IPS-18c (cell line): ENCODE measurements at regions not wholly inside any gene's neighbourhood (a gene's known extent, or its start where the extent isn't known, plus 50 kb on each side); places are given as distances from the start of the nearest gene placed in this dataset.
"Not testable (repeated sequence)": the region's sequence is repeated elsewhere in the genome, so short reads cannot be mapped to it uniquely, and the experiment has no call there.

Experiments used
- H3K4me3 ChIP-seq: 2 replicates; pipeline ENCODE4 v1.7.0; 2013; ENCODE audit warnings: low read depth, mild to moderate bottlenecking, low read length, moderate library complexity; ENCODE audit not compliant: insufficient read depth
- H3K9me3 ChIP-seq: one replicate; pipeline ENCODE4 v1.6.1; 2013; ENCODE audit warnings: mild to moderate bottlenecking, low read length, moderate library complexity; ENCODE audit not compliant: control insufficient read depth, insufficient read depth

DNA sequence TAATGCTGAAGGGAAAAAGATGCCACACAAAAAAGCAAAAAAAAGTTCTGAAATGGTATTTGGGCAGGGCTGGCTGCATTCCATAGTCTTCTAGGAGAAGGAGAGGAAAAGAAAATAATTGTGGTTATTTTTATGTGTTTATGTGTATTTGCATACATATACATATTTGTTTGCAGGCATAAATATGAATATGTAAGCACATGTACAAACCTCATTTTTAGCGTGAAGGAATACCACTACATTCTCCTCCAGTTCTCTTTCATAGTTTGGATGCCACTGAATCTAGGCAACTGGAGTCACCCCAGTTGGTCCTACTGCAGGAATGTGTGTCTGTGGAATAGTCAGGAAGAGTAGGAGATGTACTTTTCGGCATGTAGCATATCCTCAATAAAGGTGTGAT is 181.1 kb downstream of the YTHDC2 start:
- H3K9me3 ChIP-seq: peaks cover 6% of the 10 kb centered on the region
- H3K4me3 ChIP-seq: no peak overlapping the region

DNA sequence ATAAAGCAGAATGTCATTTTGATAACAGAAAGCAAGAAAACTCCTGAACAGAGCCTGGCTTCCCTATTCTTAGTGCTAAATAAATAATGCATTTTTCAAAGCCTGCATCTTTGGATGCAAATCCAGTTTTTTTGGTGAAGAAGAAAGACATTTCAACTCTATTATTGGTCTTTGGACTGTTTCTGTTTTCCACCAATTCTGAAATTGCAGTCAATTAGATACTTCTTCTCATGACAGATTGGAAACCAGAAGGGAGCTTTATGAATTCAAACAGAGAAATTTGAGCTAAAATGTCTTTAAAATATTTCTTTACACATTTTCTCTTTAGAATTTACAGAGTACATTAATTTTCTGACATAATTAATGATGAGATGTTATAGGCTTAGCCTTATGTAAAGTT is 189.8 kb downstream of the YTHDC2 start:
- H3K9me3 ChIP-seq: peaks cover 14% of the 10 kb centered on the region
- no peak overlapping the region for H3K4me3 ChIP-seq

DNA sequence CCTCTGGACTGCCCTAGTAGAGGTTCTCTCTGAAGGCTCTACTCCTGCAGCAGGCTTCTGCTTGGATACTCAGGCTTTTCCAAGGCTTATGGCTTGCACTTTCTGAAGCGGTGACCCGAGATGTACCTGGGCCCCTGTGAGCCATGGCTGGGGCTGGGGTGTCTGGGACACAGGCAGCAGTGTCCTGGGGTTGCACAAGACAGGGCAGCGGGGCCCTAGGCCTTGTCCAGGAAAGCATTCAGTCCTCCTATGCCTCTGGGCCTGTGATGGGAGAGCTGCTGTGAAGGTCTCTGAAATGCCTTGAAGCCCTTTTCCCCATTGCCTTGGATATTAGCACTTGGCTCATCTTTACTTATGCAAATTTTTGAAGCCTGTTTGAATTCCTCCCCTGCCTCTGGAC is 192.2 kb downstream of the YTHDC2 start:
- no peak overlapping the region; the same call in 1 of the 2 replicates for H3K4me3 ChIP-seq
- H3K9me3 ChIP-seq: peaks cover 10% of the 10 kb centered on the region

DNA sequence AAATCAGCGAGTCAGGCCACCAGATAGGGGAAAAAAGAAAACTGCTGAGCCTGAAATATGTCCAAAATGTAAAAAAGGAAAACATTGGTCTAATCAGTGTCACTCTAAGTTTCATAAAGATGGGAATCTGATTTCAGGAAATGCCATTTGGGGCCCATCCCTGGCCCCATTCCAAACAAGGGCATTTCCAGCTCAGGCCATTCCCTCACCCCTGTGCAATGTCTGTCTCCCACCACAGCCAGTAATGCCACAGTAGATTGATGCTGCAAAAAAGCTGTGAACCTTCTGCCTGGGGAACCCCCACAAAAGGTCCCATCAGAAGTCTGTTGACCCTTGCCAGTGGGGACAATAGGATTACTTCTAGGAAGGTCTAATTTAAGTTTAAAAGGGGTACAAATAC is 199.6 kb downstream of the YTHDC2 start:
- Histone ChIP-seq H3K4me3 (no peak overlapping the region), H3K9me3 (no peaks in the 10 kb centered on the region)

DNA sequence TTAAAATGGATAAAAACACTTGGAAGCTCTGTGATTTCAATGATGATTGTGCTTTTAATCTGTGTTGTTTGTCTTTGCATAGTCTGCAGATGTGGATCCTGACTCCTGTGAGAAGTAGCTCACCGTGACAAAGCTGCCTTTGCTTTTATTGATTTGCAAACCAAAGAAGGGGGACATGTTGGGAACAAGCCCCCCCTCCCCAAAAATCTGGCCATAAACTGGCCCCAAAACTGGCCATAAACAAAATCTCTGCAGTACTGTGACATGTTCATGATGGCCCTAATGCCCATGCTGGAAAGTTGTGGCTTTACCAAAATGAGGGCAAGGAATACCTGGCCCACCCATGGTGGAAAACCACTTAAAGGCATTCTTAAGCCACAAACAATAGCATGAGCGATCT is 202.4 kb downstream of the YTHDC2 start:
- not testable (repeated sequence) for H3K4me3 ChIP-seq, H3K9me3 ChIP-seq

DNA sequence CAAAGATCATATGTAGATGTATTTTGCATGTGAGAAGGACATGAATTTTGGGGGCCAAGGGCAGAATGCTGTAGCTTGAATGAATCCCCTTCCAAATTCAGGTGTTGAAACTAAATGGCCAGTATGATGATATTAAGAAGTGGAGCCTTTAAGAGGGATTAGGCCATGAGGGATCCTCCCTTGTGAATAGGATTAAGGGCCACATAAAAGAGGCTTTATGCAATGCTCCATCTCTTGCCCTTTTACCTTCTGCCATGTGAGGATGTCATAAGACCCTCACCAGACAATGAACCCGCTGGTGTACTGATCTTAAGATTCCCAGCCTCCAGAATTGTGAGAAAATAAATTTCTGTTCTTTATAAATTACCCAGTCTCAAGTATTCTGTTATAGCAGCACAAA is 206.1 kb downstream of the YTHDC2 start:
- Histone ChIP-seq H3K9me3 (no peaks in the 10 kb centered on the region), H3K4me3 (no peak overlapping the region)

DNA sequence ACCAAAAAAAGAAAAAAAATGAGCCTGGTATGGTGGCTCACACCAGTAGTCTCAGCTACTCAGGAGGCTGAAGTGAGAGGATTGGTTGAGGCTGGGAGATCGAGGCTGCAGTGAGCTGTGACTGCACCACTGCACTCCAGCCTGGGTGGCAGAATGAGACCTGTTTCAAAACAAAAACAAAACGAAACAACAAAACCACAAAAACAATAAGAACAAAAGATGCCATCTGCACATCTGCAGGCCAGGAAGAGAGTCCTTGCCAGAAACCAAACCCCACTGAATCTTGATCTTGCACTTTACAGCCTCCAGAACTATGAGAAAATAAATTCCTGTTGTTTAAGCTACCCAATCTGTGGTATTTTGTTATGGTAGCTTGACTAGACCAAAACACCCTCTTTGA is 207.7 kb downstream of the YTHDC2 start:
- no peaks in the 10 kb centered on the region for H3K9me3 ChIP-seq
- H3K4me3 ChIP-seq: no peak overlapping the region

DNA sequence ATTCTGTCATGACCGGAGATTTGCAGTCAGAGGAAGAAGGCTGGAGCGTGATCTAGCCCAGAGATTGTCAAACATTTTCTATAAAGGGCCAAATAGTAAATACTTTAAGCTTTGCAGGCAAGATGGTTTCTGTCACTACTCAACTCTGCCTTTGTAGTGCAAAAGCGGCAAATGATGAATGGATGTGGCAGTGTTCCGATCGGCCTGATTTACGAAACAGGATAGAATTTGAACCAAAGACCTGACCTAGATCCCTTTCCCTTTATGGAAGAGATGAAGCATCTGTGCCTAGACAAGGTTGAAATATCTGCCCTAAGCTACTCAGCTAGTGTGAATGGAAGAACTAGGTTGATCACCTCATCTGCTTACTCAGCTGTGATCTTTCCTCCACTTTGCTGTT is 209.5 kb downstream of the YTHDC2 start:
- Histone ChIP-seq H3K4me3 (no peak overlapping the region), H3K9me3 (no peaks in the 10 kb centered on the region)

DNA sequence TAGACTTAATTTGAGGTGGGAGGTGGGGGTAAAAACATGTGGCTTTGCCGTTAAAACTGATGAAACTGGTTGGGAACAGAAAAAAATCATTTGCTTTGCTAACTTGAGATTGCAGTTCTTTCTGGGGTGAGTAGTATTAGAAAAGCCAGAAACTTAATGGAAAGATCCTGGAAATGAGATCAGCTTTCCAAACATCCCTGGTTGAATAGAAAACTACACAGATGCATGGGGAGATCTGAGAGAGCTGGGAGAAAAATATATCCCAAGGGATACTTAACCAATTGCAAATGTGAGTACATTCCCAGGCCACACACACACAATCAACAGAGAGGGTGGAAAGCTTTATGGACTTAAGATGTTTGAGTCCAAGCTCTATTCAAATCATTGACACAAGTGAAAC is 222.3 kb downstream of the YTHDC2 start:
- Histone ChIP-seq H3K9me3 (no peaks in the 10 kb centered on the region), H3K4me3 (no peak overlapping the region)

DNA sequence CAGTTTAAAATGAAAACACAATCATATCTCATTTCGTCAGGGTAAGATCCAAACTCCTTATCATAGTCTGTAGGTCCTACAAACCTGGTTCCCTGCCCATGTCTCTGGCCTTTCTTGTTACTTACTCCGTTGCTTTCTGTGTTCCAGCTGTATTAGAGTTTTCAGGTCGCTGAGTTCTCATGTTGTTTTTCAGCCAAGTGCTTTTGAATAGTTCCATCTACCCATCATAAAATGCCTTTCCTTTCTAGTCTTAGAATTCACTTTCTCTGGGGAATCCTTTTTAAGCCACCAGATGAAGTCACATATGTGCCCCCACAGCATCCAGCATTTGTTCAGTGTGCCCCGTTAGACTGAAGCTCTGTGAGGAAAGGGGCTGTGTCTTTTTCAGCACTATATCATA is 228.7 kb downstream of the YTHDC2 start:
- no peak overlapping the region for H3K4me3 ChIP-seq
- H3K9me3 ChIP-seq: no peaks in the 10 kb centered on the region

DNA sequence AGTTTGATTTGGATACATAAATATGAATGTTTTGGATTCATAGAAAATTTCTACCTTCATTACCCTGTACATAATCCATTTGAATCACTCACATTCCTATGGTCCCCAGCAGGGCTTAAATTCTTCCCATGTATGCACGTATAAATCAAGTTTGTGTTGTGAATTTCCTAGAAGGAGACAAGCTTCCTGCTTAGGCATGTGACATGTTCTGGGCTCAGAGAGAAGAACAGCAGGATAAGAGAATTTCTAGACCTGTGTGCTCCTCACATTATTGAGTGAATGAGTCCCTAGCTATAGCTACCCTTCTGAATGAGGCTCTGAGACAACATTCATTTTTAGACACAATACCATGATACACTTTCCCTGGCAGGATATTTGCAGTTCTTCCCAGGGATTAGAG is 229.1 kb downstream of the YTHDC2 start:
- Histone ChIP-seq H3K4me3 (no peak overlapping the region), H3K9me3 (no peaks in the 10 kb centered on the region)

DNA sequence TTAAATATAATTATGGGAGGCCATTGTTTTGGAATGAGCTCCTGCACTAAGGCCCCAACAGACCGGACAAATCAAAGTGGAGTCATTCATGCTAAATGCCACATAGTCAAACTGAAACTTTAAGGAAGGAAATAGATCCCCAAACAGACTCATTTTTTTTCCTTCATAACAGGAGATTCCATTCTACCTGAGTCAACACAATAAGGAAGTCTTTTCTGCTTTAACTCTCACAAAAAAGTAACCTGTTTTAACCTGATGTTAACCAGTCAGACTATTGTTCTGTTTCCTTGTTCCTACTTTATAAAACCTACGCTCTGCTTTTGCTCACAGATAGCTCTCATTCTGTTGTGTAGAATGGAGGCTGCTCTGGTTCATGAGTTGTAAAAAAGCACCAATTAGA is 234.9 kb downstream of the YTHDC2 start:
- no peak overlapping the region for H3K4me3 ChIP-seq
- H3K9me3 ChIP-seq: no peaks in the 10 kb centered on the region

DNA sequence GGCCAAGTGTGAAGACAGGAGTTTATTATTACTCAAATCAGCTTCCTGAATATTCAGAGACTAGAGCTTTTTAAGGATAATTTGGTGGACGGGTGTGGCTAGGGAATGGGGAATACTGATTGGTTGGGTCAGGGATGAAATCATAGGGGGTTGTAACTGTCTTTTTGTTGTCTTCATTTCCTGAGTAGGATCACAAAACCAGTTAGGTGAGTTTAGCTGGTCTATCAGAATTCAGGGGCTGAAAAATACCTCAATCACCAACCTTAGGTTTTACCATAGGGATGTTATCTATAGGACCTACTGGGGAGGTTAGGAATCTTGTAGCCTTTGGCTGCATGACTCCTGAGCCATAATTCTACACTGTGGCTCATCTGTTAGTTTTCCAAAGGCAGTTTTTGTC is 235.8 kb downstream of the YTHDC2 start:
- Histone ChIP-seq H3K9me3 (no peaks in the 10 kb centered on the region), H3K4me3 (no peak overlapping the region)

DNA sequence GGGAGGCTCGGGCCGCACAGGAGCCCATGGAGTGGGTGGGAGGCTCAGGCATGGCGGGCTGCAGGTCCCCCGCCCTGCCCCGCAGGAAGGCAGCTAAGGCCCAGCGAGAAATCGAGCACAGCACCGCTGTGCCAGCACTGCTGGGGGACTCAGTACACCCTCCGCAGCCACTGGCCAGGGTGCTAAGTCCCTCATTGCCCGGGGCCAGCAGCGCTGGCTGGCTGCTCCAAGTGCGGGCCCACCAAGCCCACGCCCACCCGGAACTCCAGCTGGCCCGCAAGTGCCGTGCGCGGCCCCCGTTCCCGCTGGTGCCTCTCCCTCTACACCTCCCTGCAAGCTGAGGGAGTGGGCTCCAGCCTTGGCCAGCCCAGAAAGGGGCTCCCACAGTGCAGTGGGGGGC is 239.7 kb downstream of the YTHDC2 start:
- H3K4me3 ChIP-seq, H3K9me3 ChIP-seq: not testable (repeated sequence)

DNA sequence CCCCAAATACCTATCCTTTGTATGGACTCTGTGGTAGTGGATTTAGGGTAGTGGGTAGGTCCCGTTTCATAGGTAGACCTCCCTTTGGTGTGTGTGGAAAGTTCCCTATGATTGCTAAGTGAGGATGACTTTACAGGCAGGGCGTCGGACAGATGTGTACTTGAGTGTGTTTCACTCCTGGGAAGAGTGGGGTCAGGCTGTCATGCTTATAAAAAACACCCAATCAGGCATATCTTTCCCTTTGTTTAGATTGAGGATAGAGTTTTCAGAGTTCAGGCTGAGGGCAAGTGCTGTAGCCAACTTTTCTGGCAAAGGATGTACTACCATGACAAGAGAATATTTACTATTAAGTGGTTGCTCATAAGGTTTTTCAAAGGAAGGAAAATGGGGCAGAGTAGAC is 242.0 kb downstream of the YTHDC2 start:
- no peak overlapping the region for H3K4me3 ChIP-seq
- peaks cover 5% of the 10 kb centered on the region for H3K9me3 ChIP-seq

DNA sequence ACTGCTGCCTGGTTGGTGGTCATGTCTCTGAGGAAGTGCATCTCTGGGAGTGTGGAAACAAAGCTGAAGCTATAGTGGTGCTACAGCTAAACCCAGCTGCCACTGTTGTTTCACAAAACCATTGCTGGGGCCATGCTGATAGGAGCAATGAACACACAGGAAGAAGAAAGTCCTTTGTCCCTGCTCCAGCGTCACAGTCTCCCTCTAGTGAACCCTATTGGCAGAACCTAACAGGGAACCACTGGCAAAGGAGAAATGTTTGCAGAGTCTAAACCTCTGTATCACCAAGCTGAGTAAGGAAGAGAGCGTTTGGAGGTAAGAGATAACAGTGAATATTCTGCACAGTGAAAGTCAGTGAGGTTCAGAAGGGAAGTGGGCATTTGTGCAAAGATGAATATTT is 244.0 kb downstream of the YTHDC2 start:
- H3K9me3 ChIP-seq: peaks cover 5% of the 10 kb centered on the region
- no peak overlapping the region for H3K4me3 ChIP-seq

DNA sequence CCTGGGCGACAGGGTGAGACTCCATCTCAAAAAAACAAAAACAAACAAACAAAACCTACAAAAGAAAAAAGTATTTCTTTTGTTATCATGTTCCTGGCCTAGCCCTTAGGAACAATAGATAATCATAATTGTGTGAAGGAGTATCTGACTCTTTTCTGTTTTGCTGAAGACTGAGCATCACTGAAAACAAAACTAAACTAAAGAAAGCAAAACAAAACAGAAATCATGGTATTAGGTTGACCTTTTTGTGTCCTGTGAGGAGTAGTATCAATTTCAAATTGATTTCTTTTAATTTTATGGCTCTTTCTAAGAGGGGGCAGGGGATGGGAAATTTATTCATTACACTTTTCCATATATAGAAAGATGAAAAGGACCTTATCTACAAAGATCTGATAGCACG is 246.0 kb downstream of the YTHDC2 start:
- Histone ChIP-seq H3K9me3 (peaks cover 5% of the 10 kb centered on the region), H3K4me3 (no peak overlapping the region)

DNA sequence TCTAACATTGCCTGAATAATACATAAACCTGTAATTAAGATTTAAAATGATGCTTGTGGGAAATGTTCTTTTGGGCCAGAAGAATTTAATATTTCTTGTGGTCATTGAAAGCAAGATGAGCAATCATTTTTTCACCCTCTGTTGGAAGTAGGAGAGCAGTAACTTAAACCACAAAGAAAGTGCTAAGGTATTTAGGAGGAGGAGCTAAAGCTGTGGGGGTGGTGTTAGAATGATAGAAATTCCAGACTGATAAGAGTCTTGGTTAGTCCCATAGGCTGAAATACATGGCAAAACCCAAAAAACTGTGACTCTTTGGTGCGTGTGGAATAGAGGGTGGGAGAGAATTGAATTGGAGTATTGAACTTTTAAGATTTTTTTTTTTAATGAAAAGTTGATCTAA is 247.0 kb downstream of the YTHDC2 start:
- H3K4me3 ChIP-seq: no peak overlapping the region
- peaks cover 2% of the 10 kb centered on the region for H3K9me3 ChIP-seq

DNA sequence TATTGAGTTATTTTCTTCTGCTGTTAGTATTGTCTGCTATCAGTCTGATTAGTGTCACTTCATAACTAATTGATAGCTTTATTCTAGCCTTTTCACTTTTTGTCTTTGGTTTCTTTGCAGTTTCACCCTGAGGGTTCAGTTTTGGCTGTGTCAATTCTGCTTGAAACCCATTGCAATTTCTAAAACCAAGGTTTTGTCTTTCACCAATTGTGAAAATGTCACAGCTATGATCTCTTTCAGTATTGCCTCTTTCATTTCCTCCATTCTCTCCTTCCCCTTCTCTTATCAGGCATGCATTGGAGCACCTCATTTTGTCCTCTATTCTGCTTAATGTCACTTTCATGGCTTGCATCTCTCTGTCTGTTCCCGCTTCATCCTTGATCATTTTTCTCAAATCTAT is 248.1 kb downstream of the YTHDC2 start:
- Histone ChIP-seq H3K9me3 (peaks cover 2% of the 10 kb centered on the region), H3K4me3 (no peak overlapping the region)

DNA sequence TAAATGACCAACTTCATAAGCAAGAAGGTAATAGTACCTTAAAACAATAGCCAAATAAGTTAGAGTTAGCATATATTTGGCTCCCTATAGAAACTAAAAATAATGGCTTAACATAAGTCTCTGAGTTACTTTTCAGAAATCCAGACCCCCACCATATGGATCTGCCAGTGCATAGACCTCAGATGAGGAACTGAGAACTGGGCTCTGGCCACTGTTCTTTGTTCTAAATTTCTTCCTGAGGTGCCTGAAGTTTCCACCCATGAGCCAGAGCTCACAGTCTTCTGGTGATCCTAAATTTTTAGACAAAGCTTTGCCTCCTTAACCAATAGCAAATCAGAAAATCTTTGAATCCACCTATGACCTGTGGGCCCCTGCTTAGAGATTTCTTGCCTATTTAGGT is 250.9 kb downstream of the YTHDC2 start:
- Histone ChIP-seq H3K9me3 (peaks cover 5% of the 10 kb centered on the region), H3K4me3 (no peak overlapping the region)
